ENCODE measurements at regions not wholly inside any gene's neighbourhood (a gene's known extent, or its start where the extent isn't known, plus 50 kb on each side); places are given as distances from the start of the nearest gene placed in this dataset.

DNA sequence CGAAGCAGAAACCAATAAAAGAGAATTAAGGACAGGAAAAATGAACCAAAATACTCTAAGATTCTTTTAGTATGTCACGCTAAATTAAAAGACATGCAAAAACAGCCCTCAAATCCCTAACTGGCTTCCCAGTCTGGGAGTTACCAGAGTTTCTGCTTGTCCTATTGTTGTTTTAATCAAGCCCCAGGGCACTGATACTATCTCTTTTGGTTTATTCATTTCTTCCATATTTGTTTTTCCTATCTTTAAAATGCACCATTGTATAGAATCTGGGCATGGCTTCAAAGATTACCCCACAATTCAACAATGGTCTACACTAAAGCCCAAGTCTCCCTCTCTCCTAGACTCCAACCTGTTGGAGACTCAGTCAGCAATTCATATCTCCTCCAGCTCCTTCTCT lies 169.1 kb downstream of the MYLK4 start:
- H3K4me1 ChIP-seq (ENCODE audit: insufficient read depth, low read length) = peaks cover 14% of the 10 kb centered on the region
- H3K9ac ChIP-seq (ENCODE audit: low read length) = no peak overlapping the region
- H3K9me3 ChIP-seq (ENCODE audit: low read length) = no peaks in the 10 kb centered on the region
- no peaks in the 10 kb centered on the region for H3K36me3 ChIP-seq (ENCODE audit: low read depth, low read length)
- ChIA-PET POLR2A (ENCODE audit: unreplicated experiment) (no interaction called here), CTCF (no interaction called here)
- no peak overlapping the region for H3K4me2 ChIP-seq (ENCODE audit: low read length)
- H2AFZ ChIP-seq (ENCODE audit: low read length) = no peak overlapping the region
- H4K20me1 ChIP-seq (ENCODE audit: low read length) = no peaks in the 10 kb centered on the region
- no peaks in the 10 kb centered on the region for H3K9me2 ChIP-seq (replicated peaks; ENCODE audit: low read length)
- intact Hi-C loops (cut with micrococcal nuclease) = no loop called here
- no peak for TF ChIP-seq EZH2phosphoT487 (IDR thresholded peaks at IDR 0.05; ENCODE audit: borderline replicate concordance, low read length)
- TF ChIP-seq EZH2 (IDR thresholded peaks at IDR 0.05; ENCODE audit: low read length, unreplicated experiment) = no peak
- TF ChIP-seq, protein P1, sequence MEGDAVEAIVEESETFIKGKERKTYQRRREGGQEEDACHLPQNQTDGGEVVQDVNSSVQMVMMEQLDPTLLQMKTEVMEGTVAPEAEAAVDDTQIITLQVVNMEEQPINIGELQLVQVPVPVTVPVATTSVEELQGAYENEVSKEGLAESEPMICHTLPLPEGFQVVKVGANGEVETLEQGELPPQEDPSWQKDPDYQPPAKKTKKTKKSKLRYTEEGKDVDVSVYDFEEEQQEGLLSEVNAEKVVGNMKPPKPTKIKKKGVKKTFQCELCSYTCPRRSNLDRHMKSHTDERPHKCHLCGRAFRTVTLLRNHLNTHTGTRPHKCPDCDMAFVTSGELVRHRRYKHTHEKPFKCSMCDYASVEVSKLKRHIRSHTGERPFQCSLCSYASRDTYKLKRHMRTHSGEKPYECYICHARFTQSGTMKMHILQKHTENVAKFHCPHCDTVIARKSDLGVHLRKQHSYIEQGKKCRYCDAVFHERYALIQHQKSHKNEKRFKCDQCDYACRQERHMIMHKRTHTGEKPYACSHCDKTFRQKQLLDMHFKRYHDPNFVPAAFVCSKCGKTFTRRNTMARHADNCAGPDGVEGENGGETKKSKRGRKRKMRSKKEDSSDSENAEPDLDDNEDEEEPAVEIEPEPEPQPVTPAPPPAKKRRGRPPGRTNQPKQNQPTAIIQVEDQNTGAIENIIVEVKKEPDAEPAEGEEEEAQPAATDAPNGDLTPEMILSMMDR (conservative IDR thresholded peaks at IDR 0.05; ENCODE audit: low read depth, low read length) = no peak
- no peaks in the 10 kb centered on the region for H3F3A ChIP-seq (ENCODE audit: low read length, unreplicated experiment)
- ATAC-seq (no peak; the same call in 1 of the 2 replicates), DNase-seq (peak; percentile 25)
- H3K27me3 ChIP-seq (ENCODE audit: low read length) = no peaks in the 10 kb centered on the region
- BruUV-seq (replicated peaks) = no TSS peak
- H3K79me2 ChIP-seq (ENCODE audit: low read length) = no peaks in the 10 kb centered on the region
- H3K27ac ChIP-seq (ENCODE audit: low read length) = no peak overlapping the region
- H3K4me3 ChIP-seq (ENCODE audit: low read length) = no peak overlapping the region

DNA sequence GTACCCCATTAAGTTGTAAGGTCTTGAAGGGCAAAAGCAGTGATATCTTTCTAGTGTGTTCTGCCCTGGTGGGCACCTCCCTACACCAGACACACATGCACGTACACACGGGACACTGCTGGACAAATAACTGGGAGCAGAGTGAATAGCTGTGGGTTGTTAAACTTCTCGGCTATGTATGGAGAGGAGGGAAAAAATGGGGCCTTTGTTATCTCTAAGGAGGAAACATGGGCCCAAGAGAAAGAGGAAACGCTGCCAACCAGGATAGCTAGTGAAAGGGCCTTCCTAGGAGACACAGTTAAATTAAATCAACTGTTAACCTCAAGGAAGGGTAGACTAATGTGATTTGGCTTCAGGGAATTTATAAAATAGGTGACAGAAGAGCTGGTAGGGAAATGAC lies 169.7 kb downstream of the MYLK4 start:
- no TSS peak for BruUV-seq (replicated peaks)
- CTCF ChIA-PET = no interaction called here
- H3K9ac ChIP-seq (ENCODE audit: low read length) = no peak overlapping the region
- H3K9me2 ChIP-seq (replicated peaks; ENCODE audit: low read length) = no peaks in the 10 kb centered on the region
- H3K4me2 ChIP-seq (ENCODE audit: low read length) = no peak overlapping the region
- TF ChIP-seq, protein P1 (conservative IDR thresholded peaks at IDR 0.05; ENCODE audit: low read depth, low read length) = no peak
- TF ChIP-seq EZH2 (IDR thresholded peaks at IDR 0.05; ENCODE audit: low read length, unreplicated experiment) (no peak), EZH2phosphoT487 (IDR thresholded peaks at IDR 0.05; ENCODE audit: borderline replicate concordance, low read length) (no peak)
- H3K4me1 ChIP-seq (ENCODE audit: insufficient read depth, low read length) = peaks cover 14% of the 10 kb centered on the region
- H3K36me3 ChIP-seq (ENCODE audit: low read depth, low read length) = no peaks in the 10 kb centered on the region
- H3K4me3 ChIP-seq (ENCODE audit: low read length) = no peak overlapping the region
- no peaks in the 10 kb centered on the region for H3F3A ChIP-seq (ENCODE audit: low read length, unreplicated experiment)
- H3K27me3 ChIP-seq (ENCODE audit: low read length) = no peaks in the 10 kb centered on the region
- no peak; the same call in 1 of the 2 replicates for ATAC-seq
- H2AFZ ChIP-seq (ENCODE audit: low read length) = no peak overlapping the region
- POLR2A ChIA-PET (ENCODE audit: unreplicated experiment) = no interaction called here
- H3K27ac ChIP-seq (ENCODE audit: low read length) = no peak overlapping the region
- H3K9me3 ChIP-seq (ENCODE audit: low read length) = no peaks in the 10 kb centered on the region
- no peaks in the 10 kb centered on the region for H3K79me2 ChIP-seq (ENCODE audit: low read length)
- no peak for DNase-seq
- intact Hi-C loops (cut with micrococcal nuclease) = no loop called here
- no peaks in the 10 kb centered on the region for H4K20me1 ChIP-seq (ENCODE audit: low read length)

DNA sequence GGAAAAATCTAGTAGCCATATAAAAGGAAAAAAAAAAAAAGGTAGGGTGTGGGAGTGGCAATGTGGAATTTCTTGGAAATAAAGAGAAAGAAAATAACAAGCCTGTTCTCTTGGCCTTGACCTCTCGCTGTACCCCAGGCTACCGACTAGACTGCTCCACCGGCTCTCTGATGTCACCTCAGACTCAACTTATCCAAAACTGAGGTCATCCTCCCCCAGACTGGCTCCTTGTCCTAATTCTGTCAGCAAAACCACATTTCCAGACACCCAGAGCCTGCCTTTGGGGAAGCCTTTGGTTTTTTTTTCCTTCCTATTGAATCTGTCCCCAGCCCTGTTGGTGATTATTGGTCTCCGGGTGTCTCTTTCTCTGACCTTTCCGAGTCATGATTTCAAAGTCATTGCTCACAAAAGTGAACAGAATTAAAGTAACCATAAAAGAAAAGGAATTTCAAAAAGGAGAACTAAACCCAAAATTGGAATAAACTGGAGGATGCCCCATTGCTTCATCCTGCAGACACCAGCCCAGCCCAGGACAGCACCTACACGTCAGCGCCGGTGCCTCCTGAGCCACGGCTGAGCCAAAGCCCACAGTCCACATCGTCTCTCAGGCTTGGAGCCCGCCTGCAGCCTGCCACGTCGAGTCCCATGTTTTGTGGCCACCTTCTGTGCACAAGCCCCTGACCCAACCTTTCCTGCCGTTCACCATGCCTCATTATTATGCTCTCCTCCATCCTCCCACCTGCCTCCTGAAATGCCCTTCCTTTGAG lies 170.7 kb downstream of the MYLK4 start:
- POLR2A ChIA-PET (ENCODE audit: unreplicated experiment) = no interaction called here
- Histone ChIP-seq H3K4me1 (ENCODE audit: insufficient read depth, low read length) (peaks cover 14% of the 10 kb centered on the region), H3K4me2 (ENCODE audit: low read length) (no peak overlapping the region), H3F3A (ENCODE audit: low read length, unreplicated experiment) (no peaks in the 10 kb centered on the region), H4K20me1 (ENCODE audit: low read length) (no peaks in the 10 kb centered on the region), H3K9me3 (ENCODE audit: low read length) (no peaks in the 10 kb centered on the region), H3K9me2 (replicated peaks; ENCODE audit: low read length) (no peaks in the 10 kb centered on the region), H3K9ac (ENCODE audit: low read length) (no peak overlapping the region), H3K36me3 (ENCODE audit: low read depth, low read length) (no peaks in the 10 kb centered on the region), H2AFZ (ENCODE audit: low read length) (no peak overlapping the region), H3K27ac (ENCODE audit: low read length) (no peak overlapping the region), H3K79me2 (ENCODE audit: low read length) (no peaks in the 10 kb centered on the region), H3K4me3 (ENCODE audit: low read length) (no peak overlapping the region), H3K27me3 (ENCODE audit: low read length) (no peaks in the 10 kb centered on the region)
- TF ChIP-seq, protein P1 (conservative IDR thresholded peaks at IDR 0.05; ENCODE audit: low read depth, low read length) = no peak
- TF ChIP-seq EZH2phosphoT487 (IDR thresholded peaks at IDR 0.05; ENCODE audit: borderline replicate concordance, low read length) = no peak
- TF ChIP-seq EZH2 (IDR thresholded peaks at IDR 0.05; ENCODE audit: low read length, unreplicated experiment) = no peak
- no peak for DNase-seq
- no TSS peak for BruUV-seq (replicated peaks)
- no peak for ATAC-seq
- CTCF ChIA-PET = no interaction called here
- intact Hi-C loops (cut with micrococcal nuclease) = no loop called here

Measured in PC-3 (cell line).